IPS DF 4.7 (cell line): ENCODE measurements at regions not wholly inside any gene's neighbourhood (a gene's known extent, or its start where the extent isn't known, plus 50 kb on each side); places are given as distances from the start of the nearest gene placed in this dataset.

Experiments
- DNase-seq: peaks from one replicate; pipeline ENCODE4 v3.0.0-alpha.2; 2013; ENCODE audit warnings: low spot score; ENCODE audit errors: extremely low read depth

GRCh38 chr2:217657252-217657651, 345.5 kb downstream of the TNS1 start:
- no peak for DNase-seq

DNA sequence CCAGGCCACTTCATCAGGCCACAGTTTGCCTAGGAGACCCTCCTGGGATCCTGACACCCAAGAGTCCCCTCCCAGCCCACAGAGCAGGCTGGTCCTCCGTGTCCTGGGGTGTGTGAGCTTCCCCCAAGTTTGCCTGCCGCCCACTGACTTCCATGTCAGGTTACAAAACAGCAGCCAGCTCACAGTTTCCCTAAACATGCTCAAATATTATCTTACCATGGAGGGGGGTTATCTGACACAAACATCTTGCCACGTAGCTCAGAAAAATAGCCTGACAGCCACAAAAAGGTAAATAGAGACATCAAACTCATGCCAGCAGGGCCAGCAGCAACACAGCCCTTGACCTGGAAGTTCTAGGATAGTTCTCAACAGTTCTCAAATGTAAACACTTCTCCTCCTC, 346.5 kb downstream of the TNS1 start:
- no peak for DNase-seq

- no peak for DNase-seq
Observed at GRCh38 chr2:217655651-217656050, 347.1 kb downstream of the TNS1 start.

- DNase-seq: no peak
Observed at GRCh38 chr2:217654168-217654567, 348.6 kb downstream of the TNS1 start.

DNA sequence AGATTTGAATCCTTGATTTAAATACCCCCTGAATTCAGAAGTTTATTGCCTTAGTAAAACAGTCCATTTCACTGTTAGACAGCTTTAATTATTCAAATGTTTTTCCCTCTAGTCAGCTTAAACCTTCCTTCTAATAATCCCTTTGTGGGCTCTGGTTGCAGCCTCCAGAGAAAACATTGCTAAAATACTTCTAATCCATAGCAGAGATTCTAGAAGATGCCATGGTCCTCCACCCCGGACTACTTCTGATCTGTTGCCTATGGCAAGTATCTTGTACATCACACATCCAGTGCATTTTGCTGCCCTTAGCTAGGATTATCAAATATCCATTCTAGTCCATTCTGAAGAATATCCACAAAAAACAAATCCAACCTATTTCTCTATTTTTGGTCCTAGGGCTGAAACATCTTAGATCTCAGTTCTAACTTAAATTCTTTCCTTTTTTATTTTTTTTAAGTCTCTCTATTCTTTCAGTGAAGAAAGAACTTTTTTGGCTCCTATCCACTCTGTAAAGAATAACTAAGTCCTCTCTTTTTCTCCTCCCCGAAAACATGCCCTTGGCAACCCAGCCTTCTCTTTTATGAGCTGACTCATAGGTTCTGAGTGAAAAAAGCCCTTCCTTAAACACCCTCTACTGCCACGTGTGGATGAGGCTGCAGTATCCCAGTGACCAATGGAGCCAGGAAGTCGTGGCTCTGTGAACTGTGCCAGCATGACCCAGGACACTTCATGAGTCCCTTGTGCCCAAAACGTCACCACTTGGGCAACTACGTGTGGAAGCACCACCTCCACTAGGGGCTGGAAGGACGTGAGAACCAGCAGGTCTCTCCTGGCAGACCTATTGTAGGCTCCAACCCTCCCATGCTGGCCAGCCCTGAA, 349.8 kb downstream of the TNS1 start:
- no peak for DNase-seq

GRCh38 chr2:217650716-217651360, 352.0 kb downstream of the TNS1 start:
- peak; percentile 82 for DNase-seq

GRCh38 chr2:217650229-217650628, 352.6 kb downstream of the TNS1 start:
- peak; percentile 16 for DNase-seq

- DNase-seq: no peak
Observed at GRCh38 chr2:217647925-217648324, 354.9 kb downstream of the TNS1 start.

DNA sequence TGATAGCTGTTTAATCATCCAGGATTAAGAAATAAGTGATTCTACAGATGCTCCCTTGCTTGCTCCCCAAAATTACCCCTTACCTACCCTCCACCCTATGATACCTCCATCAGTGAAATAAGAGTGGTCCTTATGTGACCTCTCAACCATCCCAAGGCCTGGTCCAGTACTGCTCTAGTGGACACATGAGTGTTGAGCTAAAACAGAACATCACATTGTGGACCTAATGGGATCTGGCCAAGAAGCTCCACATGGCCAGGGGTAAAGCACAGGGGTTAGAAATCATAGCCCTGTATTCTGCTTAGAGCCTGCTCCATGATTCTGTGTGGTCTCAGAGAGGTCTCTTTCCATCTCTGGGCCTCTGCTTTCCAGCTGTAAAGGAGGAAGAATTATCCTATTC, 355.6 kb downstream of the TNS1 start:
- no peak for DNase-seq

DNA sequence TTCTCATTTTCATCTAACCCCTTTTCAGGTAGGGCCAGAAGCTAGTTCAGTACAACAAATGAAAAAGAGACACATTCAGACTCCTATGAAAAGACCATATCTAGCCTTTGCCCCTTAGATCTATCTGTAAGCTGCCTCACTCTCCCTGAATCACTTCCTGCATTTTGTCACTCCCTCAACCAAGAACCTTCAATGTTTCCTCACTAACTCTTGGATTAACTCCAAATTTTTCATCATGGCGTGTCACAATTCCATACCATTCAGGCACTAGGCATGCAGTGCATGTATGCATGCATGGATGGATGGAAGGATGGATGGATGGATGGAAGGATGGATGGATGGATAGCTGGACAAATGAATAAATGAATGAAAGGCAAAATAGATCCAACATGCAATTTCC, 356.9 kb downstream of the TNS1 start:
- DNase-seq: no peak

DNA sequence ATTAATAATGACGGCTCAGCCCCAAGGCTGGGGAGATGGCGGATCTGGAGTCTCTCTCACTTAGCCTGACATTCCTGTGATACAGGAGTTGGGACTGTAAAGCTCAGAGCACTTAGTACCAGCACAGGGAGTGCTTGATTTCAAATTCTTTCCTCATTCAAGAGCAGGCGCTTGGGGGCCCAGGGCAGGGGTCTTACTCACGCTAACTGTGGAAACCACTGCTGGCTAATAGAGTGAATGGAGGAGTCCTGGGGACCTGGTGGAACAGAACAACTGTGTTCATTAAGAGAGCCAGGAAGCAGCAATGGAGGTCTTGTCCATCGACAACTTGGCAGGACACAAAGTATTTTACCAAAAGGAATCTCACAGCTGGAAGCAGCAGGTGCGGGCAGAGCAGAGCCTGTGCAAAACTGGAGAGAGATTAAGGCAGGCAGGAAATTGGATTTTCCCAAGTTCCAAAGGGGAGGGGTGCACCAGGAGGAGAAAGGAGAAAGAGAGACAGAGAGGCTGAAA, 358.9 kb downstream of the TNS1 start:
- DNase-seq: no peak

- no peak for DNase-seq
Observed at GRCh38 chr2:217642944-217643343, 359.9 kb downstream of the TNS1 start.

- DNase-seq: no peak
Observed at GRCh38 chr2:217641960-217642359, 360.8 kb downstream of the TNS1 start.

DNA sequence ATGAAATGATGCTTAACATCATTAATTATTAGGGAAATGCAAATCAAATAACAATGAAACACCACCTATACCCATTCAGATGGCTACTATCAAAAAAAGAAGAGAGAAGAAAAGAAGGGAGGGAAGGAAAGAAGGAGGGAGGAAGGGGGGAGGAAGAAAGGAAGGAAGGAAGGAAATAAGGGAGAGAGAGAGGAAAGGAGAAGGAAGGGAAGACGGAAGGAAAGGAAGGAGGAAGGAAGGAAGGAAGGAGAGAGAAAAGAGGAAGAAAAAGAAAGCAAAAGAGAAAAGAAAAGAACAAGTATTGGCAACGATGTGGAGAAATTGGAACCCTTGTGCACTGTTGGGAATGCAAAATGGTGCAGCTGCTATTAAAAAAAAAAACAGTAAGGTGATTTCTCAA, 363.3 kb downstream of the TNS1 start:
- no peak for DNase-seq

DNA sequence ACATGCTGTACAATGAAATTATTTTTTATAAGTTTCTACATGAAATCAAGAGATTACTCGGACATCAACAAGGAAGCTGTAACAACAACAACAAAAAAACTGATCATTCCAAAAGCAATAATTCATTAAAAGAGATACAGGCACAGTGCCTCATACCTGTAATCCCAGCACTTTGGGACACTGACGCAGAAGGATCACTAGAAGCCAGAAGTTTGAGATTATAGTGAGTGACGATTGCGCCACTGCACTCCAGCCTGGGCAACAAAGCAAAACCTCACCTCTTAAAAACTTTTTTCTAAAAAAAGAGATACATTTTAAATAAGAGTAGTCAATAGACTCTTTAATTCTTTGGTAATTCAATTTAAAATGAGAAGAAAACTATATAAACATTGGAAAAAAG, 364.3 kb downstream of the TNS1 start:
- no peak for DNase-seq

GRCh38 chr2:217638031-217638430, 364.8 kb downstream of the TNS1 start:
- DNase-seq: no peak

DNA sequence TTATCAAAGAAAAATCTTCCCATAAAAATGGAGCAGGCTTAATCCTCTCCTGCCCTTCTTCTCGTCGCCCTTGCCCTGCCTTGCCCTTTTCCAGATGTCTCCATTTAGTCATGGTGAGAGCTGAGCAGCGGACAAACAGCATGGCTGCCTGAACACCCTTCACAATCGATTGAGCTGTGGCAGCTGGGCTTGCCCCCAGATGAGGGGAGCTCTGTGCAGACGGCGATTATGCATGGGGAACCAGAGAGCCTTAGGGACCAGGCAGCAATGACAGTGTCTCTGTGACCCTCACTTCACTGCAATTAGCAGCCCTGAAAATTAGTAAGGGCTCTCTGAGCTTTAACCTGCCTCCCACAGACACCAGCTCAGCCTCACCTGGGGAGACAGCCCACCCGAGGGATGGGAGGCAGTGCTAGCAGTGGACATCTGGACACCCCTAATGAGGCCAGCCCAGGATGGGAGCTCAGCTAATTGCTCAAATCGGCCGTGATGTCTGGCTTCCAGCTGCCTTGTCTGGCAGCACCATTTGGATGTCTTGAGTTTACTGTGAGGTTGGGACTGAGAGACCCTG, 365.7 kb downstream of the TNS1 start:
- DNase-seq: no peak

DNA sequence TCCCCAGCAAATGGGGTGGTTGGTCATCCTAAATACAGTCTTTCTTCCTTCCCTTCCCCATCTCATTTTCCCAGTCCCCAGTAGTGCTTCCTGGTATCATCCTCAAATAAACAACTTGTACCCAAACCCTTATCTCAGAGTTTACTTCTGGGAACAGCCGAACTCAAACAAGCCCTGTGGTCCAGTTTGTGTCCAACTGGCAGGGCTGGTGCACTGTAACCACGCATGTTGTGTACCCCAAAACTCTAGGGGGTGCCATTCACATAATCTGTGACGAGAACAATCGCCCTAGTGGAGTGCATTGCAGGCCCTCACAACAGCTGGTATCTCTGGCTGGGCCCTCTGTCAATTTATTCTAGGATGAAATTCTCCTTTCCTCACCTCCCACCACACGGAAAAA, 366.2 kb downstream of the TNS1 start:
- DNase-seq: no peak

DNA sequence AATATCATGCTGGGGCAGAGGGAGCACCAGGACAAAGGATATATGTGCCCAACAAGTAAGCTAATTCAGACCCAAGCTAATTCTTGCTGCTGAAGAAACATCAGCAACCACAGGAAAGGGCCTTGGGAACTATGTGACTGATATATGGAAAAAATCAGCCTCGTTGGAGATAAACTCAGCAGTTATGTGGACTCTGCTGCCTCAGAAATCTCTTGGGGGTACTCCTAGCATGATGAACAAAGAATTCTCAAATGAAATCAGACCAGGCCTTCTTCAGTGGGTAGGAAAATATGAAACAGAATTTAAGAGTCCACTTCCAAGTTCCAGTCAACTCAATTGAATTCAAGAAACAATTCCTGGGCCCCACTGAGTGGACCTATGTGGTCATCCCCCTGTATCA, 367.9 kb downstream of the TNS1 start:
- no peak for DNase-seq

DNA sequence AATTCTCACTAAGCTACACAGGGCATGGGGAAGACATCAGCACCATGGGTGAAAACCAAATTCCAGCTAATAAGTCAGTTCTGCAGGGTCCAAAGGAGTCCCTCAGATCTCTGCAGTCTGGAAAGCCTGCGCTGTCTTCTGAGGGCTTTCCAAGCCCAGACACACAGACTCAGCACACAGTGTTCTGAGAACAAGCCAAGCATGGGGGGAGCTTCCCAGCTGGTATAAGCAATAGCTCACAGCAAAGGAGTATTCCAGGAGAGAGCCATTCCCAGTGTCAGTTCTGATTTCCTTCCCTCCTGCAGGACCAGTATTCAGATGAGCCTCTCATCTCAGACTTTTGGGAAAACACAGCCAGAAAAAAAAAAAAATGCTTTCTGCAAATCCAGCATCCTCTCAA, 370.8 kb downstream of the TNS1 start:
- no peak for DNase-seq

DNA sequence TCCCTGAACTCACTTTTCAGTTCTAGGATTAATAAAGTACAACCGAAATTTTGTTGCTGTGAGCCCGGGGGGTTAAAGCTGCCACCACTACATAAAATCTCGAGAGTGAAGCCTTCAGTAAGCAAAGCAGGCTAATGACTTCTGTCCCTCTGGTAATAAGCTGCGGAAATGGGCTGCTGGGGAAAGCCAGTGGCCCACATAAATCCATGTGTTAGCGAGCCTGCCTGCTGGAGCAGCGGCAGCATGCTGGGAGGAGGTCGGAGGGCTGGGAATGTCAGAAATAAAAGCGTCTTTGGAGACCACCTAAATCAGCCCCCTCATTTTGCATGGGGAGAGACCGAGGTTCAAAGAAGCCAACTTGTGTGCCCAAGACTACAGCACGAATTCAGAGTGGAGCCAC, 371.7 kb downstream of the TNS1 start:
- DNase-seq: no peak

DNA sequence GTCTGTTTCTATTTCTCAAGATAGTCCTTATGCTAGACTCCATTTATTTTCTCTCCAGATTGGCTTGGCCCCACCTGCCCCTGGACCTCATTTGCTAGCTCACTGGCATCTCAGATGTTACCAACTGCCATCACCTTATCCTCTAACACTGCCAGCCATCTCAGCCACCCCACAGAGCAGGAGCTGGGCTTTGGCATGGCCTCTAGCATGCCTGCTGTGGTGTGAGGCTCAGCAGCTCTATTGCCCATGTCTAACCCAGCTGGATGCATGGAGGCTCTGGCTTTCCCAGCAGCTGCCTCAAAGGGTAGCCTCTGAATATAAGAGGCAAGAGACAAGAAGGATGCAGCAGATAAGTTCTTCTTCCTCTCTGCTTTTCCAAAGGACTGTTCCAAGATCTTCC, 373.4 kb downstream of the TNS1 start:
- DNase-seq: no peak
